ENCODE measurements at regions not wholly inside any gene's neighbourhood (a gene's known extent, or its start where the extent isn't known, plus 50 kb on each side); places are given as distances from the start of the nearest gene placed in this dataset.

DNA sequence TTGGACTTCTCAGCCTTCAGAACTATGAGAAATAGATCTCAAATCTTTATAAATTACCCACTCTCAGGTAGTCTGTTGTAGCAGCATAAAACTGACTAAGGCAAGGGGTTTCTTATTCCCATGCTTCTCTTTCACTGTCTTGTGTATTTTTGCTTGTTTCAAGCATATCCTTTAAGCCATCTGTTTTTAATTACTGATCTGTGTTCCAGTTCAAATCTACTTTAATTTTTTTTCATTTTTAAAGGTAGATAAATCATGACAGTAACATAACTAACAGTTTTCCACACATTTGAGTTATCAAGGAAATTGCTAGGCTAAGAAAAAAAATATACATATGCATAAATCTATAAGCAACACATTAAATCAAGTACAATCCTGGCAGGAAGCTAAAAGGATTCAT is 317.9 kb upstream of the TNP1 start (continued):
- TF ChIP-seq, protein P1, sequence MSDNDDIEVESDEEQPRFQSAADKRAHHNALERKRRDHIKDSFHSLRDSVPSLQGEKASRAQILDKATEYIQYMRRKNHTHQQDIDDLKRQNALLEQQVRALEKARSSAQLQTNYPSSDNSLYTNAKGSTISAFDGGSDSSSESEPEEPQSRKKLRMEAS (IDR thresholded peaks at IDR 0.05; ENCODE audit: low read depth, low read length): no peak
- TF ChIP-seq, protein P2, sequence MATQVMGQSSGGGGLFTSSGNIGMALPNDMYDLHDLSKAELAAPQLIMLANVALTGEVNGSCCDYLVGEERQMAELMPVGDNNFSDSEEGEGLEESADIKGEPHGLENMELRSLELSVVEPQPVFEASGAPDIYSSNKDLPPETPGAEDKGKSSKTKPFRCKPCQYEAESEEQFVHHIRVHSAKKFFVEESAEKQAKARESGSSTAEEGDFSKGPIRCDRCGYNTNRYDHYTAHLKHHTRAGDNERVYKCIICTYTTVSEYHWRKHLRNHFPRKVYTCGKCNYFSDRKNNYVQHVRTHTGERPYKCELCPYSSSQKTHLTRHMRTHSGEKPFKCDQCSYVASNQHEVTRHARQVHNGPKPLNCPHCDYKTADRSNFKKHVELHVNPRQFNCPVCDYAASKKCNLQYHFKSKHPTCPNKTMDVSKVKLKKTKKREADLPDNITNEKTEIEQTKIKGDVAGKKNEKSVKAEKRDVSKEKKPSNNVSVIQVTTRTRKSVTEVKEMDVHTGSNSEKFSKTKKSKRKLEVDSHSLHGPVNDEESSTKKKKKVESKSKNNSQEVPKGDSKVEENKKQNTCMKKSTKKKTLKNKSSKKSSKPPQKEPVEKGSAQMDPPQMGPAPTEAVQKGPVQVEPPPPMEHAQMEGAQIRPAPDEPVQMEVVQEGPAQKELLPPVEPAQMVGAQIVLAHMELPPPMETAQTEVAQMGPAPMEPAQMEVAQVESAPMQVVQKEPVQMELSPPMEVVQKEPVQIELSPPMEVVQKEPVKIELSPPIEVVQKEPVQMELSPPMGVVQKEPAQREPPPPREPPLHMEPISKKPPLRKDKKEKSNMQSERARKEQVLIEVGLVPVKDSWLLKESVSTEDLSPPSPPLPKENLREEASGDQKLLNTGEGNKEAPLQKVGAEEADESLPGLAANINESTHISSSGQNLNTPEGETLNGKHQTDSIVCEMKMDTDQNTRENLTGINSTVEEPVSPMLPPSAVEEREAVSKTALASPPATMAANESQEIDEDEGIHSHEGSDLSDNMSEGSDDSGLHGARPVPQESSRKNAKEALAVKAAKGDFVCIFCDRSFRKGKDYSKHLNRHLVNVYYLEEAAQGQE (IDR thresholded peaks at IDR 0.05; ENCODE audit: low read depth, low read length): no peak

DNA sequence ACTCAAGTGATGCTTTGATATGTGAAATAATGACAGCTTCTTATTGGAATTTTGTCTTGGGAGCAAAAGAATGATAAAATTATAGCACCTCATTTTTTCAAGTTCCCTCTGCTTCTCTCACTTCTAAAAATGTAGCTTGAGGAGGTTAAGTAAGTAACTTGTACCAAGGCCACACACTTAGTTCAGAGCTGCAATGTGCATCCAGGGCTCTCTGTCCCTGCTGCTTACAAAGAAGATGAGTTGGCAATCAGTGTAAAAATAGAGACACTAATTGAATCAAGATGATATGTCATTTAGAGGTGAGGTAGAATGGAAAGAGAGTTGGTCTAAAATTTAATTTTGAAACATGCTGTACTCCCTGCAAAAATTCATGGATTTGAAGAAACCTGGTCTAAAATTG is 312.0 kb upstream of the TNP1 start:
- TF ChIP-seq TCF3 (IDR thresholded peaks at IDR 0.05; ENCODE audit: borderline replicate concordance, insufficient read depth, low read depth, low read length) (no peak), CREM (IDR thresholded peaks at IDR 0.05; ENCODE audit: low read depth) (no peak)
- ChIA-PET POLR2A (no interaction called here), RAD21 (ENCODE audit: unreplicated experiment) (no interaction called here), SMC1A (ENCODE audit: uncharacterized antibody, unreplicated experiment) (interaction anchor here (0.6 to 1.2 kb wide), 2 partner anchors 55 to 100 kb away, joined by 3 to 4 read pairs; no protein-coding TSS in a partner anchor), CTCF (interaction anchor here (1.5 kb wide), 1 partner anchor 128 kb away, joined by 4 read pairs; no protein-coding TSS in a partner anchor)
- no peak for FAIRE-seq
- no peaks in the 10 kb centered on the region for H3K79me2 ChIP-seq (ENCODE audit: control insufficient read depth, insufficient read depth, low read length)
- H3K4me1 ChIP-seq (ENCODE audit: control insufficient read depth, insufficient read depth, low read length): no peaks in the 10 kb centered on the region
- no peak overlapping the region for H3K9ac ChIP-seq (ENCODE audit: control insufficient read depth, insufficient read depth, low read length)
- no peaks in the 10 kb centered on the region; the same call in 2 of the 3 replicates for H3K9me3 ChIP-seq (replicated peaks; ENCODE audit: control insufficient read depth, insufficient read depth, low read length)
- intact Hi-C loops (cut with micrococcal nuclease; ENCODE audit: unreplicated experiment): no loop called here
- no peak overlapping the region for H3K27ac ChIP-seq (ENCODE audit: control insufficient read depth, insufficient read depth)
- H4K20me1 ChIP-seq (ENCODE audit: control insufficient read depth, insufficient read depth): no peaks in the 10 kb centered on the region
- no TSS peak for BruUV-seq (replicated peaks)
- in situ Hi-C loops (cut with MboI): no loop called here
- no peak overlapping the region for H2AFZ ChIP-seq (ENCODE audit: control insufficient read depth, low read depth, low read length)
- no peaks in the 10 kb centered on the region for H3K27me3 ChIP-seq (replicated peaks in 1 of 2; ENCODE audit: control insufficient read depth in 2 of 2, insufficient read depth in 2 of 2, low read length in 1 of 2)
- no peak overlapping the region for H3K4me3 ChIP-seq
- DNase-seq (ENCODE audit: low read depth, low spot score): no peak
- ATAC-seq: no peak
- H3K4me2 ChIP-seq (ENCODE audit: control insufficient read depth, insufficient read depth): no peak overlapping the region
- H3K36me3 ChIP-seq (ENCODE audit: control insufficient read depth in 2 of 2, insufficient read depth in 2 of 2, low read length in 1 of 2): no peaks in the 10 kb centered on the region

All from GM12878 (cell line).